ENCODE measurements at regions not wholly inside any gene's neighbourhood (a gene's known extent, or its start where the extent isn't known, plus 50 kb on each side); places are given as distances from the start of the nearest gene placed in this dataset.

DNA sequence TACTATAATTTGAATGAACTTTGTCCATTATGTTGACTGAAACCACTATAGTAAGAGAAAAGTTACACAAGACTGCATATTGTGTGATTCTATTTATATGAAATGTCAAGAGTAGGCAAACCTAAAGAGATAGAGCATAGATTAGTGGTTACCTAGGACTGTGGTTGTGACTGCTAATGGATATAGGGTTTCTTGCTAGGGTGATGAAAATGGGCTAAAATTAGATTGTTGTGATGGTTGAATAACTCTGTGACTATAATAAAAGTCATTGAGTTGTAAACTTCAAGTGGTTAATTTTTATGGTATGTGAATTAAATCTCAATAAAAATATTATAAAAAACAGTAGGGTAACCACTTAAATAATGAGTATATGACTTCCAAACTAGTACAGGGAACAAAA lies 142.9 kb upstream of the AHR start:
- DNase-seq (ENCODE audit: low read depth in 2 of 3, low spot score in 2 of 3): no peak

DNA sequence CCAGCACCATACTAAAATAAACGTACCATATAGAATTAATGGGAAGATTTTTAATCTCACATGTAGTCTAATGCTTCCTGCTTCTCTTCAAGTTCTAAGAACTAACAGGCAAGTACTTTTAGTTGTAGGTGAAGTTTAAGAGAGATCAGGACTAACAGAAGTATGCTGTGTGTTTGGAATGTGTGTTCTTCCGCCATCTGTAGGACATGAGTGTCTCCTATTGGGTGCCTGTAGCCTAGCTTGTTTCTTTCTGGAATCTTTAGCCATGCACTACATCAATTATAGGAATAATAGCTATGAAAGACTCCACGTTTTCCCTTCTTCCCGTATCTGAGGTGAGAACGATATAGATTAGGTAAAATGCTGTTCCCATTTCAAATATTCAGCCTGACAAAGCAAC lies 140.2 kb upstream of the AHR start:
- no peak for DNase-seq (ENCODE audit: low read depth in 2 of 3, low spot score in 2 of 3)

DNA sequence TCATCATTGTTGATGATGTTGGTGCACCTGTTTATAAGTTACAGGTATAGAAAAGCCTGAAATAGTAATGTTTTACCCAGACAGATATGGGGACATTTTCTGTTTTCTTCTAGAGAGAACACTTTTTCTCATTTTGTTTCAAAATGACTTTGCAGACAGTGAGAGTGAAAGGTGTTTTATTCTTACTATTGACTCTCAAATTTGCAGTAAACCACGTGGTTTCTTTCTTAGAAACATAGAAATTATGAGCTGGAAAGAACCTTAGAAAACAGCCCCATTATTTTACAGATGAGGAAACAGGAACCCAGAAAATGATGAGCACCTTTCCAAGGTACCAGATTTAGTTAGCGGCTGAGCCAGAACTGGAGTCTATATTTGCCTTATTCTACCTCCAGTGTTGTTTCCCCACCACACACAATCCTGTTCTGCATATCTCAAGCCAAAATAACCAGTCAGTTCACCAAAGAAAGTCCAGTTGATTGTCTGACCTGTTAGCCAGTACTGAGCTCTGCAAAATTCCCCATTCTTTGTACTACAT lies 138.9 kb upstream of the AHR start:
- no peak for DNase-seq (ENCODE audit: low read depth in 2 of 3, low spot score in 2 of 3)

DNA sequence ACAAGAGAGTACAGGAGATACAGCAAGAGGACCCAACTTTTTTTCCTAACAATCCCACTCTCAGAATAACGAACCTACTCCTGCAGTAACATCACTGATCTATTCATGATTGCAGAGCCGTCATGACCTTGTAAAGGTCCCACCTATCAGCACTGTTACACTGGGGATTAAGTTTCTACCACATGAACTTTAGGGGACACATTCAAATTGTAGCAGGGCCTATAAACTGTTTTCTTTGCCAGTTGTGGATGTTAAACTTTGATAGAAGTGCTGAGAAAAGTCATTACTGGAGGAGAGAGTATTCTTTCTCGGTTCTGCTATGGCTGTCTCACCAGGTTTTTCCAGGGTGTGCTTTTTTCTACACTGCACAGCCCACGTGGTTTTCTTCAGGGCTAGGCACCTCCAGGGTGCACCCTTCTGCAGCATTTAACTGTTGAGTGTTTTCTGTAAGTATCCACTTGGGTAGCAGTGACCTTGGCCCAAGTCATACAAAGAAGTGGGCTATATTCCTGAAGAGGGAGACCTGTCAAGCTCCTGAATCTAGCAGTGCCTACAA lies 131.6 kb upstream of the AHR start:
- DNase-seq (ENCODE audit: low read depth in 2 of 3, low spot score in 2 of 3): no peak

DNA sequence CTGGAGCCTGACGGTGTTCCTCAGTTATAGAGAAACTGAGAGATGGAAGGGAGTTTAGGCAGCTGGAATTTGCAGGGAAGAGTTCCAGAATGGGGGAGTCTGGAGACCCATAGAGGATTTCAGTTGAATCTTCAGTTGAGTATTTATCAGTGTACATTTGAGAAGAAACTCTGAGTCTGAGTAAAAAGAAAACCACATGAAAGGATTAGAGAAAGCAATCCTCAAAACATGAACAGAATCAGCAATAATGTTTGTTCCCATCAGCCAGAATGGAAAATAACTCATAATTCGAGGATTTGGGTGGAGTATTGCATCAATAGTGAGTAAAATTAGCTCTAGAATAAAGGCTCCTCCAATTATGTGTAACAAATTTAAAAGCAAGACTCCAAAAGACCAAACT lies 130.0 kb upstream of the AHR start:
- no peak for DNase-seq (ENCODE audit: low read depth in 2 of 3, low spot score in 2 of 3)

DNA sequence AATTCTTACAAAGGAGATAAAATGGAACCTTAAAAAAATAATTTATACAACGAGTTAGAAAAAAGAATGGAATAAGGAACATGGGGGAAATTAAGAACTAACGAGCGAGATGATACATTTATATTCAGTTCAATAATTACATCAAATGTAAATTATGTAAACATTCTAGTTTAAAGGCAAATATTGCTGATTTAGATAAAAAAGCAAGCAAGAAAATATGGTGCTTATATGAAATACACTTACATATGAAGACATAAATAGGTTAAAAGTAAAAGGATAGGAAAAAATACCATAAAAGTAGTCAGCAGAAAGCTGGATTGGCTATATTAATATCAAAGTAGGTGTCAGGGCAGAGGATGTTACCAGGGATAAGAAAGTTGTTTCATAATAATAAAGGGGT lies 127.0 kb upstream of the AHR start:
- no peak for DNase-seq (ENCODE audit: low read depth in 2 of 3, low spot score in 2 of 3)

DNA sequence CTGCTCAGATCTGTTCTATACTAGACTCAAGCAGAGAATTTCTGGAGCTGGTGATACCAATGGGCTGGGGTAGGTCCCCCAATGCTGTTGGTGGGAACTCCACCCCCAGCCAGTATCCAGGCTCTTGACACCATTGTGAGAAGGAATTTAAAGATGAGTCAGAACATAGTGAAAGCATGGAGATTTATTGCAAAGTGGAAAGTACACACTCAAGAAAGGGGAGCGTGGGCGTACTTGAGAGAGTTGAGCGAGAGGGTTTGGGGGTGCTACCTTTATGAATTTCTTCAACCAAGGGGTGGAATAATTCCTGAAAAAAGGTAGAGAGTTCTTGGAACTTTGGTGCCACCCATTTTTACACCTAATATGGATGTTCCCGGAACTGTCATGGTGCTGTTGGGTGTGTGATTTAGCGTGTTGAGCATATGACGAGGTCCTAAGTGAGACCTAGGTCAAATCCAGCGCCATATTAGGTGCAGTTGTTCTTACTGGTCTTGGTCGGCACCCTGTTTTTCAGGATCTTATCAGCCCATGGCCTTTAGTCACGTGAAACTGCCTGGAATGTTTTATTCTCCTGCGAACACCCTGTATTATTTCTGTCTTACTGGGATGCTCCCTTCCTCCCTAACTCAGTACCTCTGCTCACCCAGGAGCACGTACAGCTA lies 122.0 kb upstream of the AHR start:
- DNase-seq (ENCODE audit: low read depth in 2 of 3, low spot score in 2 of 3): no peak

DNA sequence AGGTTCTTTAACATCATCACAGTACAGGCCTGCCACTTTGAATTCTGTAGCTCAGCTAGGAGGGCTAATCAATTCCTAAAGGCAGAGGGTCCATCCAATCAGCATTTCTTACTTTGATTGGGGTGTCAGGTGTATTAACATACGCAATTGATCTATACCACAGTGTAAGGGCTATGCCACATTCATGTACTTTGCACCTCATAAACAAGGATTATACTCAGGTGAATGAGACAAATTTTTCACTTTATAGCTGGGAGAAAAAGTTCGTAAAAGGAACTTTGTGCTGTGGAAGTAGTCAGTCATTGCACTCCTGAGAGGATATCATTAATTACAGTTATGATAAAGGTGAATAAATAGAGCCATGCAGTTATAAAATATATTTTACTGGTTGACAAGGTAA lies 119.9 kb upstream of the AHR start:
- no peak for DNase-seq (ENCODE audit: low read depth in 2 of 3, low spot score in 2 of 3)

DNA sequence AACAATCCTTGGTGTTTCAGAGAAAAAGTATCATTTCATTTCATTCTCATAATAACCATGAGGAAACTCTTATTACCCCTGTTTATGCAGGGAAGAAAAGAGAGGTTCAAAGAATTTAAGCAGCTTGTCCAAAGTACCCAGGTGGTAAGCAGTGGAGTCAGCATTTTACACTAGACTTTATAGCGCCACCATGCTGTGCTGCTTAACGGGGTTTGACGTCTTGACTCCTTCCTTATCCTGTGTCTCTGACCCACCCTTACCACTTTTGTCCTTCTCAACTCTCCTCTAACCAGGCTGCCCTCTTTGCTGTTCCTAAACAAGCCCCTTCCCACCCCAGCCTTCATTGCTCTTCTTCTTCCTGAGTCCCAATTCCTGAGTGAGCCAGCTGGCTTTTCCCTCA lies 117.0 kb upstream of the AHR start:
- no peak for DNase-seq (ENCODE audit: low read depth in 2 of 3, low spot score in 2 of 3)

DNA sequence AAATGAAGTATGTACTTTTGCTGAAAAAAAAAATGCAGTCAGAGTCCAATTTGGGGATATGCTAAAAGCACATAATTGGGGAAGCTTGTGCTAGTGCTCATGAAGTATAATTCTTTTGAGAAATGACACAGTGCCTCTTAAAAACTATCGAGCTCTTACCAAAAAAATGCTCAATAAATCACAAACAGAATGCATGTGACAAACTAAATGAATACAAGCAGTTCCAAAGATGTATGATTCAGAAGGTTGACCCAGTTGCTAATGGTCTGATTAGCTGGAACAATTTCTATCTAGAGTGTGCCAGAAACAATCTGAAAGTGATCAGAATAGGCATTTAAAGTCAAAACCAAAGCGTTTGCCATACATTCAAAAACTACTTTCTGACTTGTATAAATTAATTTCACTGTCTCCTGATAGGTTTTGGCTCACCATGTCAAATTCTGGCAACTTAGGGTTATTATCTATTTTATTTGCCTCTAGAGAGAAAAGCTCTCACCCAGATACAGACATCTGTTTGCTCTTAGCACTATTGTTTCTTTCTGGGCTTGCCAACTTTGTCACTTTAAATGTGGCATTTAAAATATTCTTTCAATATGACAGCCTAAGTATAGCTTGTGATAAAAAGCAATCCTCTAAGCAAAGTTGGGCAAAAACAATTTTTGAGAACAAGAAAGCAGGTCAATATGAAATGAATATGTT lies 114.7 kb upstream of the AHR start:
- no peak for DNase-seq (ENCODE audit: low read depth in 2 of 3, low spot score in 2 of 3)

DNA sequence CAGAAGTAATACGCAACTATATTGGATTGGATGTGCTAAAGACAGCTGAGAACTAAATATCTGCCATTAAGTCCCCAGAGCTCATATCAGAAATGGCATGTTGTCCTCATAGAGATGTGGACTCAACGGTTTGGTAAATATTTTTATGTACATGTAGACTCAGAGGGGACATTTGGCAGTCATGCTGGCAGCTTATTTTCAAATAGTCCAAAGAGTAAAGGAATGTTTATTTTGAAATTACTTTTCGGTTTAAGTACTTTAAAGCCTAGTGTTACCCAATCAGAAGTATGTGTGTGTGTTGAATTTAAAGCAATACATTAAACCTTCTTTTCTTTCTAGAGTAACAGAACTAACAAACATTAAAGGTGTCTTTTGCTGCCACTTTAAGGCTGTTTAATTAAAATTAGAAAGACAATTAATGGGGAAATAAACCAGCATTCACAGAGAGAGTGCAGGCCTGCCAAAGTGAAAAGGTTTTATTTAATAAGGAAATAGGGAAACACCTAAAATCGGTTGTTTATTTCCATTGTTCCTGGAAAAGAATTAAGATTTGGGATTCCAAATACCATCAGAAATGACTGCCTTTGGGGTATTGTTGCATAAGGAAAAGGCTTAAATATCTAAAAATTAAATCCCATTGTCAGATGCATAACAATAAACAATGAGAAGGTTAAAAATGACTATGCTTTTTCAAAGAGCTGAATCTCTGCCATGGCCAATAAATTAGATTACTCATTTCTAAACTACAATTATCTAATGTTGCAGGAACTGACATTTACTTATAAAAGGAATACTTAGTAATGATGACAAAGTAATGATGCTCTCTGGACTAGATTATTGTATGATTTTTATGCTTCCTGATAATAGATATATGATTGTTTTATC lies 113.4 kb upstream of the AHR start:
- DNase-seq (ENCODE audit: low read depth in 2 of 3, low spot score in 2 of 3): no peak

DNA sequence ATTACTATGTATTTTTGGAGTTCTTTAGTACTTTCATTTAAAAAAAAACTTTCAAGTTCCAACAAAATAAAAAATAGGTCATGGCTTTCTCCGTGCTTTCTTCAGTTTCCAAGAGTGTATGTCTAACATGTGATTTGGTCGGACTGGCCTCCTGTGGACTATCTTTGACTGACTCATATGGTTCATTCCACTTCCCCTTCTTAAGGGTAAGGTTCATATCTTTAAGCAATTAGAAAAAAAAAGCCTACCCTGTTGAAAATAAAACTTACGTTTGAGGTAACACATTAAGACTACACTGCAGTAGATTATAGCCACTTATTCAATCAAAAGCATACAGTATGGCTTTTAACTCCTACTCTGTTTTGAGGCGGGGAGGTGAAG lies 112.8 kb upstream of the AHR start:
- no peak for DNase-seq (ENCODE audit: low read depth in 2 of 3, low spot score in 2 of 3)

DNA sequence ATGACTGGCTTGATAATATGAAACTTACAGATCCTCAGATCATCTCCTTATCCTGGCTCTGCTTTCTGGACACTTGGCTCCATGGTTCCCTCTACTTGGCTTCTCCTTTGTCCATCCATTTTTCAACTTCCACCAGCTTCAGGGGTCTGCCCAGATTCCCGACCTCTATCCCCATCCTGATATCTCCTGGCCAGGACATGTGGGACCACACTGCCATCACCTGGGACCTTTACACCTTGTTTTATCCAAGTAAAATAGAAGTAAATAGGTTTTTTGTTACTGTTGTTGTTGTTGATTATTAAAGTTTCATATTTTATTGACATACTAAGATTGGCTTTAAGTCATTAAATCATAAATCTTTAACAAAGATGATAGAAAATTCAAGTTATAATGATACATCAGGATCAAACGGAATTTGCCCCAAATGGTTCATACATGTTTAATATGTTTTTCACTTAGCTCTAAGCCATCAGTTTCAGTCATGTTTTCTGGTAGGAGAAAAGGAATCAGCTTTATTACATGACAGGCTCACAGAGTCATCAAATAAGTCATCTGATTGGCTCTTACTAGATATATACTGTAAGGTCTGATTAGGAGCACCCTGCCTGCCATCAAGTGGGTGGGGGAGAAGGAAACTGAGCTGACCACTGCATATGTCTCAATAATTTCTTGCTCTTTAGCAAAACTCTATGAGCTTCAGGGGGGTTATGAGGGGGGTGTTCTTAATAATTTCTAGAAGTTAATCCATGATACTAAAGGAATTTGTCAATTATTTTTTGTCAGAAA lies 111.5 kb upstream of the AHR start:
- no peak for DNase-seq (ENCODE audit: low read depth in 2 of 3, low spot score in 2 of 3)

DNA sequence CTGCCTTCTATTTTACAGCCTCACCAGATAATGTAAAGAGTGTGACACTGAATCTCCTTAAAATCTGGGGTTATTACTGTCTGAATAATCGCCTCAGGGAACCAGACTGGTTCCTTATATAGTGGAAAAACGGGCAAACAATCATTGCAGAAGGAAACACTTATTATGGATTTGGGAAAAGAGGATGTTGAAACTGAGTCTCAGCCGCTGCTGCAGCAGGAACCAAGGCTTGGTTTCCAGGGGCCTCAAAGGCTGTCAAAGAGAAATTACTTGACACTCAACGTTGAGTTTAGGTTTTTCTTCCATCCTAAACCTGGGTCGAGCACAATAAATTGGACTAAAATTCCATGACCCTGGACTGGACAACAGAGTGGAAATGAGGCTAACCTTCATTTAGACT lies 103.8 kb upstream of the AHR start:
- no peak for DNase-seq (ENCODE audit: low read depth in 2 of 3, low spot score in 2 of 3)

DNA sequence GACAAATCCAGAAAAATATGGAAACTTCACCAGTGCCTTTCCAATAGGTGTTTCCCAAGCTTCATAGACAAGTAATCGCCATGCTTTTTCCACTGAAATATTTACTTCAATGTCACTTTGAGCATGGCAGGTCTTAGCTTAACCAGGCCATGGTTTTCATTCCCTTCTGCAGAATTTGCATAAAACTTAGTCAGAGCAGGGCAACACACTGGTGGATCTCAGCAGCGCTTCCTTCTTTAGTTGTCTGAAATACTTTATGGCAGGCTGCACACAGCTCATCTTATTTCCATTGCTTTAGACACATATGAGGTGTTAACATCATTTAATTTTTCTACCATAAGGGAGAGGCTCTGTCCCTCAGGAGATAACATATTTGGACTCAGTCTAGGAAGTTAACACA lies 102.9 kb upstream of the AHR start:
- no peak for DNase-seq (ENCODE audit: low read depth in 2 of 3, low spot score in 2 of 3)

DNA sequence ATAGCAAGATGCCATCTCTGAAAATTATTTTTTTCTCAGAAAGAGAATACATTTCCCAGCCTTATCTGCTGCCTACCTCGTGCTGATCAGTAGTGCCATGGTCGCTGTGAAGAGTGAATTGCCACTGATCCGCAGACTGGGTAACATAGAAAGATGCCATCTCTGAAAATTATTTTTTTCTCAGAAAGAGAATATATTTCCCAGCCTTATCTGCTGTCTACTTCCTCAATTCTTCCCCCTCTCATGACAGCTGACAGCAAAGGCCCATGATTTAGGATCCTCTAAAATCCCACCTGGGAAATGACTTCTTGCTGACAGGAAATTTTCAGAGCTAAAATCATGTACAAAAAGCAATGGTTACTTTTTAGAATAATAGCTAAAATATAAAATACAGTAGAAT lies 92.5 kb upstream of the AHR start:
- no peak for DNase-seq (ENCODE audit: low read depth in 2 of 3, low spot score in 2 of 3)

DNA sequence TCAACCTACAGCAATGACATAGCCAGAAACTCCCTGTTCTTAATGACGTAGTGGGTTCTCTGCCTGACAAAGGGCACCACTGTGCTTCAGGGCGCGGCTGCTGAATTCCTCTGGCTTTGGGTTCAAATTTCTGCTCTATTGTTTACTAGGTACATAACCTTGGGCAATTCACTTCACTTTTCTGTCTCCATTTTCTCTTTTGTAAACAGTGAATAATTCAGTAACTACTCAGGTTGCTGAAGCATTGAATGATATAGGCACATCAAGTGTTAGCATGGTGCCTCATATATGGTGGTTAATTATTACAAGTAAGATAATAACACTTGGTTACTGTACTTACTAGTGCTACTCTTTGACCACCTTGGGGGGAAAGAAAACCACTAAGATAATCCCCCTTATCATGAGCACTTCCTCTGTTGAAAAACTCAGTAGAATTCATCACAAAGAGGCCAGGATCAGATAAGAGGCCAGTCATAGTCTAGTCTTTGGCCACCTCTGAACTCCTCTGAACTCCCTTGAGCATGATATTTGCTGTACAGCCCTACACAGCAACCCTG lies 92.0 kb upstream of the AHR start:
- DNase-seq (ENCODE audit: low read depth in 2 of 3, low spot score in 2 of 3): no peak

DNA sequence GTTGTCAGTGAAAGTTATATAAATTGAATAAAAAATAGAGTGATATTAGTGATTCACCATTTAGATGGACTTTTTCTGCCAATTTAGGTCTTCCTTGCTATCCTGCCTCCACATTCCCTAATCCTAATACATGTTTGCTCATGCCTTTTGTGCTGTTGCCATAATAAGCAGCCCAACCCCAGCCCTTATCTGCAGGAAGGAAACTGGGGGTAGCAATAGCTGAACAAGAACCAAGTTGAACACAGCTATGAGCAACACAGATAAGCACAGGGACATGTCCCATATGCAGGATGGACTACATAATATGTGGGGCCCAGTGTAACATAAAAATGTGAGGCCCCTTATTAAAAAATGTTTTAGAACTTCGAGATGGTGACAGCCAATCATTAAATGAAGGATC lies 91.2 kb upstream of the AHR start:
- DNase-seq (ENCODE audit: low read depth in 2 of 3, low spot score in 2 of 3): no peak

DNA sequence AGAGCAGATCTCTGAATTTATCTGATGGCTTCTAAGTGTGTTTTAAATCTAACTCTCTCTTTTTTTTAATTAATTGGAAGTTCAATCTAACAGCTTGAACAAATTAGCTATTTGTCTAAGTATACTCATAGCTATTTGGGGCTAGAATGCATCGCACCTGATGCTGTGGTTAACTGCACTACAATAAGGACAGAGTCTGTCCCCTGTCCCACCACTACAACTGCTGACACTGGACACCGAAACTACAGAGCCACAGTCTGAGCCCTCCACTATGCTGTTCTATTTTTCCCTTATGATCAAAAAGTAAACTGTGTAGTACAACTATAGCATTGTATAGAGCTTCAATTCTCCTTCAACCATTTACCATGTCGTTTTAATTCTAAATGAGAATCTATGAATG lies 89.4 kb upstream of the AHR start:
- no peak for DNase-seq (ENCODE audit: low read depth in 2 of 3, low spot score in 2 of 3)

DNA sequence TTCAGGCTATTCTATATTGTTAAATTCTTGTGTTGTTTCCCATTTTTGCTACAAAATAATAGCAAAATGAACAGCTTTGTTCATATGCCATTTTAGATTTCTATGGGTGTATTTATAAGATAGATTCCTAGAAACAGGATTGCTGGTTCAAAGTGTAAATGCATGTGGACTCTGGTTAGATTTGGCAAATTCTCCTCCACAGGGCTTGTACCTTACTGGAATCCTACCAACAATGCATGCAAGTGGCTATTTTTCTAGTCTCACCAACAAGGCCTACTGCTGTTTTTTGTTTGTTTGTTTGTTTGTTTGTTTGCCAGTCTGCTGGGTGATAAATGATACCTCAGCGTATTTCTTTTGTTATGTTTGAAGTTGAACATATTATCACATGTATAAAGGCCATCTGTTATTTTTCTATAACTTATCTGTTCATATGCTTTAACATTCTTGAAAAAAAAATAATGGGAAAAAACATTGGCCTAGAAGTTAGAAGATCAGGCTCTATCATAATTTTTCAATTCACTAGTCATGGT lies 87.1 kb upstream of the AHR start:
- DNase-seq (ENCODE audit: low read depth in 2 of 3, low spot score in 2 of 3): no peak

Data from activated CD8-positive, alpha-beta memory T cell treated with anti-CD3 and anti-CD28 coated beads for 48 hours (primary cell).